Tibial nerve (tissue), 4 donors: ENCODE measurements at regions not wholly inside any gene's neighbourhood (a gene's known extent, or its start where the extent isn't known, plus 50 kb on each side); places are given as distances from the start of the nearest gene placed in this dataset.

Experiments used
- CTCF ChIP-seq, 5 experiments: fragments of 200-600 bp in 3 of 5; fragments of 450-650 bp in 2 of 5; sonication (generic) in 3 of 5; IDR thresholded peaks; one replicate each; pipeline ENCODE4 v1.5.1; 2016 to 2019; ENCODE audit warnings: antibody characterized with exemption in 5 of 5, mild to moderate bottlenecking in 3 of 5, moderate library complexity in 2 of 5
- EP300 ChIP-seq, 2 donors: sonication (generic); formaldehyde crosslinking; IDR thresholded peaks; one replicate each; pipeline ENCODE4 v1.6.1; 2017; ENCODE audit warnings: antibody characterized with exemption in 2 of 2, mild to moderate bottlenecking in 1 of 2
- POLR2A ChIP-seq, 2 donors: fragments of 450-650 bp; IDR thresholded peaks; one replicate each; pipeline ENCODE4 v1.6.1; 2017; ENCODE audit warnings: antibody characterized with exemption in 2 of 2, mild to moderate bottlenecking in 2 of 2, moderate library complexity in 2 of 2

GRCh38 chr10:89153116-89153515, 54.0 kb downstream of the CH25H start:
- TF ChIP-seq POLR2A (IDR thresholded peaks at IDR 0.05) = no peak
- TF ChIP-seq CTCF (IDR thresholded peaks at IDR 0.05) = no peak
- no peak for TF ChIP-seq EP300 (IDR thresholded peaks at IDR 0.05)
